ENCODE measurements at regions not wholly inside any gene's neighbourhood (a gene's known extent, or its start where the extent isn't known, plus 50 kb on each side); places are given as distances from the start of the nearest gene placed in this dataset.

GRCh38 chr11:27757953-27758352, 57.7 kb upstream of the BDNF start:
- DNase-seq: no peak

- DNase-seq: no peak
These were observed 54.1 kb upstream of the BDNF start for GRCh38 chr11:27754035-27755017.

Data from NCI-H526 treated with DMSO at 0.1 percent for 48 hours (cell line).